ENCODE measurements at regions not wholly inside any gene's neighbourhood (a gene's known extent, or its start where the extent isn't known, plus 50 kb on each side); places are given as distances from the start of the nearest gene placed in this dataset.

DNA sequence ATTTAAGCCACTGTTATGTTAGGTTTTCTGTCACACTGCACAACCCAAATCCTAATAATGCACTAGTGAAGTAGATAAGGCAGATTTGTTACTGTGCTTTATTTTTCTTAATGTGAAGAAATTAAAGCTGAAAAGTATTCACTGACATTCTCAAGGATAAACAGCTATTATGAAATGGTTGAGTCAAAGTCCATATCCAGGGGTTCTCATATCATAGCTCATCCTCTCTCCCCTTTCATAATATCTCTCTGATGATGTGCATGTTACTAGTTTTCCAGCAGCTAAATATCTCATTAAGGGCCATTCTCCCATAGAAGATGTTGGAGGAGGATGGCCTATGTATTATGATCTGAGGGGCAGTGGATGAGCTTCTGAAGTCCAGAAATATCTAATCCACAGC is 53.6 kb upstream of the CCDC190 start:
- TF ChIP-seq, protein P1, sequence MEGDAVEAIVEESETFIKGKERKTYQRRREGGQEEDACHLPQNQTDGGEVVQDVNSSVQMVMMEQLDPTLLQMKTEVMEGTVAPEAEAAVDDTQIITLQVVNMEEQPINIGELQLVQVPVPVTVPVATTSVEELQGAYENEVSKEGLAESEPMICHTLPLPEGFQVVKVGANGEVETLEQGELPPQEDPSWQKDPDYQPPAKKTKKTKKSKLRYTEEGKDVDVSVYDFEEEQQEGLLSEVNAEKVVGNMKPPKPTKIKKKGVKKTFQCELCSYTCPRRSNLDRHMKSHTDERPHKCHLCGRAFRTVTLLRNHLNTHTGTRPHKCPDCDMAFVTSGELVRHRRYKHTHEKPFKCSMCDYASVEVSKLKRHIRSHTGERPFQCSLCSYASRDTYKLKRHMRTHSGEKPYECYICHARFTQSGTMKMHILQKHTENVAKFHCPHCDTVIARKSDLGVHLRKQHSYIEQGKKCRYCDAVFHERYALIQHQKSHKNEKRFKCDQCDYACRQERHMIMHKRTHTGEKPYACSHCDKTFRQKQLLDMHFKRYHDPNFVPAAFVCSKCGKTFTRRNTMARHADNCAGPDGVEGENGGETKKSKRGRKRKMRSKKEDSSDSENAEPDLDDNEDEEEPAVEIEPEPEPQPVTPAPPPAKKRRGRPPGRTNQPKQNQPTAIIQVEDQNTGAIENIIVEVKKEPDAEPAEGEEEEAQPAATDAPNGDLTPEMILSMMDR (IDR thresholded peaks at IDR 0.05; ENCODE audit: control extremely low read depth, extremely low read depth, low read depth, missing control alignments) = no peak
- POLR2A ChIA-PET = no interaction called here
- DNase-seq (ENCODE audit: extremely low spot score) = no peak
- CTCF ChIA-PET = interaction anchor here (1.2 to 1.6 kb wide), 3 partner anchors 9 kb away, joined by 4 to 9 read pairs (median 6); no protein-coding TSS in a partner anchor

DNA sequence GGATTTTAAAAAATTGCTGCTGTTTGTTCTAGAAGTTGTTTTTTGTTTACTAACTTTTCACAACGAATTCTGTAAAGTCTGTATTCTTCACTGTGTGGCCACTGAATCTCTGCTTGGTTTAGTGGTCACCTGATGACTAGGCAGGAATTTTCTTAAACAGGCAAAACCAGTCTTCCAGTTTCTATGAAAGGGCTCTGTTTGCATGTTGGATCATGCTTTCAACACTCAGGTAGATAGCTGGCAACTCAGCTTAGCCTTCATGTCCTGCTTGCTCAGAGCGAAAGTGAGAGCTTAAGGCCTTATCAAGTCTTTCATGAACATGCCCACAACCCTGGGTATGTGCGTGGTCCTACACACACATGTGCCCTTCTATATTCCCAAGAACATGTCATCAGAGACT is 52.4 kb upstream of the CCDC190 start:
- ChIA-PET CTCF (interaction anchor here (0.9 to 1.6 kb wide), 3 partner anchors 8 to 35 kb away, joined by 3 to 9 read pairs (median 6); no protein-coding TSS in a partner anchor), POLR2A (no interaction called here)
- TF ChIP-seq, protein P1 (IDR thresholded peaks at IDR 0.05; ENCODE audit: control extremely low read depth, extremely low read depth, low read depth, missing control alignments) = no peak
- no peak for DNase-seq (ENCODE audit: extremely low spot score)

DNA sequence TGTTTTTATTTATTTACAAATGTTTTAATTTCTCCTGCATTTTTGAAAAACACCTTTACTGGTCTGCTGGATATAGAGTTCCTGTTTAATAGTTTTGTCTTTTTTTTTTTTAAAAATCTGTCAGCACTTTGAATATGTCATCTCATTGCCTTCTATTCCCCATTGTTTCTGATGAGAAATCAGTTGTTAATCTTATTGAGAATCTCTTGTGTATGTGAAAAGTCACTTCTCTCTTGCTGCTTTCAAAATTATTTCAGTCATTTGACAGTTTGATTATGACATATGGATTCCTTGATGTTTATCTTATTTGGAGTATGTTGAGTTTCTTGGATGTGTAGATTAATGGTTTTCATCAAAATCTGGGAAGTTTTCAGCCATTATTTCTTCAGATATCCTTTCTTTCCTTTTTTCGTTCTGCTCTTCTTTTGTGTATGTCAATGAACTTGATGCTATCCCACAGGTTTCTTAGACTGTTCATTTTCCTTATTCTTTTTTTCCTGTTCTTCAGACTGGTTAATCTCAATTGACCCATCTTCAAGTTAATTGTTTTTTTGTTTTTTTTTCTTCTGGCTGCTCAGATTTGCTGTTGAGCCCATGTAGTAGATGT is 51.2 kb upstream of the CCDC190 start:
- TF ChIP-seq, protein P1 (IDR thresholded peaks at IDR 0.05; ENCODE audit: control extremely low read depth, extremely low read depth, low read depth, missing control alignments) = no peak
- no peak for DNase-seq (ENCODE audit: extremely low spot score)
- ChIA-PET CTCF (interaction anchor here (1.1 kb wide), 1 partner anchor 15 kb away, joined by 3 read pairs; no protein-coding TSS in a partner anchor), POLR2A (no interaction called here)
